CD4-positive, alpha-beta memory T cell (primary cell): ENCODE measurements at regions not wholly inside any gene's neighbourhood (a gene's known extent, or its start where the extent isn't known, plus 50 kb on each side); places are given as distances from the start of the nearest gene placed in this dataset.

Source experiments
- CTCF ChIA-PET: fragments of 350-600 bp; sonication (Branson Sonifier 250); formaldehyde crosslinking; loops from one replicate; lab custom pipeline; 2021; ENCODE audit warnings: inconsistent platforms; ENCODE audit not compliant: partially characterized antibody; lab: Charles Lee
- POLR2A ChIA-PET: fragments of 350-600 bp; sonication (Branson Sonifier 250); formaldehyde crosslinking; loops from one replicate; lab custom pipeline; 2021; ENCODE audit not compliant: partially characterized antibody; lab: Charles Lee
- DNase-seq, 5 donors: peaks; one replicate each; pipeline versions ENCODE4 v3.0.0 to v3.0.0-alpha.2; 2020 to 2022; ENCODE audit warnings: mixed read lengths in 1 of 5
- H3K27ac ChIP-seq: one replicate; pipeline ENCODE4 v1.7.0; 2013; ENCODE audit warnings: low read depth, low read length
- H3K27me3 ChIP-seq: 2 replicates; pipeline ENCODE4 v1.7.0; 2013; ENCODE audit warnings: mild to moderate bottlenecking, low read length, moderate library complexity; ENCODE audit not compliant: insufficient read depth
- H3K36me3 ChIP-seq: 2 replicates; pipeline ENCODE4 v1.7.0; 2013; ENCODE audit warnings: mild to moderate bottlenecking, low read length, moderate library complexity; ENCODE audit not compliant: insufficient read depth
- H3K4me1 ChIP-seq: 2 replicates; pipeline ENCODE4 v1.7.0; 2013; ENCODE audit warnings: mild to moderate bottlenecking, low read length, moderate library complexity; ENCODE audit not compliant: insufficient read depth
- H3K4me3 ChIP-seq, 2 donors: one replicate each; pipeline ENCODE4 v1.7.0; 2013; ENCODE audit warnings: low read length in 2 of 2, mild to moderate bottlenecking in 1 of 2
- H3K9me3 ChIP-seq, 2 donors: one replicate each; pipeline ENCODE4 v1.7.0; 2013; ENCODE audit warnings: low read length in 2 of 2, control low read depth in 1 of 2; ENCODE audit not compliant: control insufficient read depth in 1 of 2
- H3K27ac Mint-ChIP-seq, 7 donors: one replicate each; pipeline ENCODE4 v1.8.0; 2020 to 2021; ENCODE audit warnings: mixed read lengths in 7 of 7, mild to moderate bottlenecking in 6 of 7, inconsistent platforms in 3 of 7, moderate library complexity in 3 of 7
- H3K27me3 Mint-ChIP-seq, 2 donors: one replicate each; pipeline ENCODE4 v1.8.0; 2020 to 2021; ENCODE audit warnings: mixed read lengths in 2 of 2
- H3K36me3 Mint-ChIP-seq, 2 donors: one replicate each; pipeline ENCODE4 v1.8.0; 2020 to 2021; ENCODE audit warnings: mixed read lengths in 2 of 2, inconsistent platforms in 1 of 2, mild to moderate bottlenecking in 1 of 2
- H3K4me1 Mint-ChIP-seq, 4 donors: one replicate each; pipeline ENCODE4 v1.8.0; 2020 to 2021; ENCODE audit warnings: mixed read lengths in 4 of 4, mild to moderate bottlenecking in 1 of 4
- H3K4me3 Mint-ChIP-seq, 8 donors: one replicate each; pipeline ENCODE4 v1.8.0; 2020 to 2021; ENCODE audit warnings: mixed read lengths in 8 of 8, mild to moderate bottlenecking in 7 of 8, moderate library complexity in 6 of 8, inconsistent platforms in 3 of 8
- H3K9me3 Mint-ChIP-seq, 8 donors: one replicate each; pipeline ENCODE4 v1.8.0; 2020 to 2021; ENCODE audit warnings: mixed read lengths in 8 of 8, mild to moderate bottlenecking in 5 of 8, inconsistent platforms in 3 of 8, moderate library complexity in 1 of 8
- intact Hi-C: fragments of 100-400 bp; cut with micrococcal nuclease; formaldehyde crosslinking; loops from one replicate; pipeline ENCODE4 v1.15.1; 2023

DNA sequence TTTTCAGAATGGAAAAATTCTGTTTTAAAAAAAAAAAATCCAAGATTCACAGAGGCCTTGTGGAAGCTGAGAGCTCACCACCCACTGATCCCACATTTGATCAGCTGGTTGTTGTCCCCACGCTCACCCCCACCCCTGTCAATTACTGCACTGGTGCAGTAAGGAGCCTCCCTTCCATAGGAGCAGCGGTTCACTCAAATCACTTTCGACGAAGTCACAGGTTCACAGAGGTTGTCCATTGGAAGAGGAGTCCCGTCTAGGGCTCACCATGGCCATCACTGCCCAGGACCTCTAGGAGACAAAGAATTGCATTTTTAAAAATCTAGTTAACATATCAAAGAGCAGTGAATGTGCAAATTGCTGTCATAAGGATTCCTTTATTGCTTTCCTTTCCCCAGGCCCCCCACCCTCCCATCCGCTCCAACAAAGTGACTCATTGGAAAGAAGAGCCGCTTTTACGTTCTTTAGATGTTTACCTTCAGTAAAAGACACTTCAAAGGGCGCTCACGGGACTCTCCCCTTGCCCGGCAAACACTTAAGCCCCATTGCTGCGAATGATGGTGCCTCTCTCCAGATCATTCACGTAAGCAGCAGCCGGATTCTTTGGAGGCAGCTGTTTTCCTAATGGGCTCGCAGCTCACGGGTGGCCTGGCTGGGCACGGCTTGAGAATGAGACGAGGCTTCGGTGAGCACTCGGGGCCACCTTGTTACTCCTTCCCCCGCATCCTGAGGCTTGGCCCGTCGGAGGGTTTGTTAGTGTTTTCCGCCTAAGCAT, 165.5 kb upstream of the SALL3 start:
- ChIA-PET POLR2A (no interaction called here), CTCF (no interaction called here)
- no peaks in the 10 kb centered on the region for H3K9me3 ChIP-seq
- Mint-ChIP-seq H3K4me3 (no peak overlapping the region), H3K27ac (no peak overlapping the region), H3K9me3 (peaks cover 0 to 5% (median 1%) of the 10 kb centered on the region in 8 donors), H3K36me3 (no peaks in the 10 kb centered on the region), H3K4me1 (peaks cover 0 to 1% (median 0%) of the 10 kb centered on the region in 4 donors), H3K27me3 (peaks cover 5 to 7% of the 10 kb centered on the region in 2 donors)
- no peaks in the 10 kb centered on the region for H3K4me1 ChIP-seq
- H3K27me3 ChIP-seq = no peaks in the 10 kb centered on the region
- no peak for DNase-seq
- H3K4me3 ChIP-seq = no peak overlapping the region
- no peaks in the 10 kb centered on the region for H3K36me3 ChIP-seq
- intact Hi-C loops = no loop called here
- H3K27ac ChIP-seq = no peak overlapping the region

DNA sequence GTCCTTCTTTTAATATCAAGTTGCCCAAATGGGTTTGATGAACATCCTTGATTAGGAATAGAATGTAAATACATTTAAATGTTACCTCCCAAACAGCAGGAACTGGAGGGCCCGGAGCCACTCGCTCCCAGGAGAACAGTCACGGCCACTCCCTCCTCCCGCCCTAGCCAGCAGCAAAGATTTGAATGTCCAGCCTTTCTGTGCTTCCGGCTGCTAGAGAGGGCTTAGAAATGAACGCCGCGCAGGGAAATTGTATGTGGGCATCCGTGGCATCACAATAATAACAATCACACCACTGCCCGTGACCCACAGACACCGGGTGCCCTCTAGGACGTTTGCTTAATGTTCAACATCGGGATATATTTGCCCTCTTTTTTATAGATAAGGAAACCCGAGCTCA, 164.9 kb upstream of the SALL3 start:
- Mint-ChIP-seq H3K4me1 (peaks cover 0 to 1% (median 0%) of the 10 kb centered on the region in 4 donors), H3K4me3 (no peak overlapping the region), H3K36me3 (no peaks in the 10 kb centered on the region), H3K27me3 (peaks cover 5 to 7% of the 10 kb centered on the region in 2 donors), H3K27ac (no peak overlapping the region), H3K9me3 (peaks cover 0 to 4% (median 1%) of the 10 kb centered on the region in 8 donors)
- Histone ChIP-seq H3K27me3 (no peaks in the 10 kb centered on the region), H3K9me3 (no peaks in the 10 kb centered on the region), H3K4me3 (no peak overlapping the region), H3K36me3 (no peaks in the 10 kb centered on the region), H3K27ac (no peak overlapping the region), H3K4me1 (no peaks in the 10 kb centered on the region)
- DNase-seq = no peak
- ChIA-PET CTCF (no interaction called here), POLR2A (no interaction called here)
- intact Hi-C loops = no loop called here

- Histone ChIP-seq H3K36me3 (no peaks in the 10 kb centered on the region), H3K4me3 (no peak overlapping the region), H3K27me3 (no peaks in the 10 kb centered on the region), H3K4me1 (no peaks in the 10 kb centered on the region), H3K27ac (no peak overlapping the region), H3K9me3 (no peaks in the 10 kb centered on the region)
- H3K36me3 Mint-ChIP-seq = no peaks in the 10 kb centered on the region
- H3K27me3 Mint-ChIP-seq = peaks cover 5 to 7% of the 10 kb centered on the region in 2 donors
- H3K4me1 Mint-ChIP-seq = peaks cover 0 to 1% (median 0%) of the 10 kb centered on the region in 4 donors
- ChIA-PET POLR2A (no interaction called here), CTCF (no interaction called here)
- no peak overlapping the region for H3K4me3 Mint-ChIP-seq
- no peak for DNase-seq
- no peak overlapping the region for H3K27ac Mint-ChIP-seq
- H3K9me3 Mint-ChIP-seq = peaks cover 0 to 3% (median 0%) of the 10 kb centered on the region in 8 donors
- intact Hi-C loops = no loop called here
These were observed 163.5 kb upstream of the SALL3 start for GRCh38 chr18:78816114-78816513.

GRCh38 chr18:78816916-78817315, 162.7 kb upstream of the SALL3 start:
- no peak overlapping the region for H3K27ac Mint-ChIP-seq
- Histone ChIP-seq H3K27ac (no peak overlapping the region), H3K4me1 (no peaks in the 10 kb centered on the region), H3K27me3 (no peaks in the 10 kb centered on the region), H3K36me3 (no peaks in the 10 kb centered on the region), H3K4me3 (no peak overlapping the region), H3K9me3 (no peaks in the 10 kb centered on the region)
- no peak overlapping the region for H3K4me3 Mint-ChIP-seq
- no peak for DNase-seq
- H3K36me3 Mint-ChIP-seq = no peaks in the 10 kb centered on the region
- peaks cover 0 to 1% (median 0%) of the 10 kb centered on the region in 4 donors for H3K4me1 Mint-ChIP-seq
- peaks cover 0 to 3% (median 0%) of the 10 kb centered on the region in 8 donors for H3K9me3 Mint-ChIP-seq
- intact Hi-C loops = no loop called here
- ChIA-PET CTCF (no interaction called here), POLR2A (no interaction called here)
- peaks cover 5 to 7% of the 10 kb centered on the region in 2 donors for H3K27me3 Mint-ChIP-seq

DNA sequence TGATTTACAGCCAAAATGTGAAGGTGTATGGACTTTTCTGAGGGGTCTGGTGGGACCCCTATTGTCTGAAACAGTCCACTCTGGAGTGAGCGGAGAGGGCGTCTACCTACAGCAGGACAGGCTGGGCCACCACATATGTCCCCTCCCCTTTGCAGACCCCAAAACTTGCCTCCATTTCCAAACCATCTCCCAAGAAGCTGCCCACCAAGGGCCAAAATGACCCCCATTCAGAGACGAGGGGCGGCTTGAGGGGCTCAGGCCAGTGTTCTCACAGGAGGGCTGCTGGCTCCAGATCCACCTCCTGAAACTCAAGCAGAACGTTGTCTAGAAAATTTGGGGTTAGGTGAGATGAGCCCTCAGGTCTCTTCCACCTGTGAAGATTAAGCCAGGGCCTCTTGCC, 161.1 kb upstream of the SALL3 start:
- DNase-seq = no peak
- H3K36me3 ChIP-seq = no peaks in the 10 kb centered on the region
- H3K27me3 ChIP-seq = no peaks in the 10 kb centered on the region
- POLR2A ChIA-PET = no interaction called here
- Mint-ChIP-seq H3K9me3 (peaks cover 0 to 3% (median 0%) of the 10 kb centered on the region in 8 donors), H3K4me1 (peaks cover 0 to 1% (median 0%) of the 10 kb centered on the region in 4 donors), H3K27me3 (peaks cover 4% of the 10 kb centered on the region in 2 donors), H3K4me3 (no peak overlapping the region), H3K36me3 (no peaks in the 10 kb centered on the region), H3K27ac (no peak overlapping the region)
- H3K4me1 ChIP-seq = no peaks in the 10 kb centered on the region
- no peak overlapping the region for H3K4me3 ChIP-seq
- no peaks in the 10 kb centered on the region for H3K9me3 ChIP-seq
- intact Hi-C loops = no loop called here
- H3K27ac ChIP-seq = no peak overlapping the region
- CTCF ChIA-PET = no interaction called here

DNA sequence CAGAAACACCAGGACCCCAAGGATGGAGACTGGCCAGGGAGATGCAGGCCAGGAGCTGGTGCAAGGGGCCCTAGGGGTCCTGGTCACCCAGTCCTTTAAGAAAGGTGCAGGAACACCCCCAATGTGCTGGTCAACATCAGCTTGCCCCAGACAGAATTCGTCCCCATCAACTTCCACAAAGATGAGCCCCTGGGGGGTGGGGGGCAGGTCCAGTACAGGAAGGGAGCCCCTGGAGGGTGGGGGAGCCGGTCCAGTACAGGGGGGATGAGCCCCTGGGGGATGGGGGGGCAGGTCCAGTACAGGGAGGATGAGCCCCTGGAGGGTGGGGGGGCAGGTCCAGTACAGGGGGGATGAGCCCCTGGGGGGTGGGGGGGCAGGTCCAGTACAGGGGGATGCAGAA, 160.7 kb upstream of the SALL3 start:
- no peak overlapping the region for H3K4me3 ChIP-seq
- H3K9me3 ChIP-seq = no peaks in the 10 kb centered on the region
- H3K4me1 ChIP-seq = no peaks in the 10 kb centered on the region
- intact Hi-C loops = no loop called here
- Mint-ChIP-seq H3K27ac (no peak overlapping the region), H3K9me3 (peaks cover 0 to 3% (median 0%) of the 10 kb centered on the region in 8 donors), H3K36me3 (no peaks in the 10 kb centered on the region), H3K4me1 (peaks cover 0 to 1% (median 0%) of the 10 kb centered on the region in 4 donors), H3K4me3 (no peak overlapping the region), H3K27me3 (peaks cover 2 to 3% of the 10 kb centered on the region in 2 donors)
- no peak for DNase-seq
- no peak overlapping the region for H3K27ac ChIP-seq
- CTCF ChIA-PET = no interaction called here
- POLR2A ChIA-PET = no interaction called here
- H3K27me3 ChIP-seq = no peaks in the 10 kb centered on the region
- no peaks in the 10 kb centered on the region for H3K36me3 ChIP-seq

GRCh38 chr18:78820161-78820834, 159.3 kb upstream of the SALL3 start:
- intact Hi-C loops = no loop called here
- Mint-ChIP-seq H3K4me1 (peaks cover 0 to 1% (median 0%) of the 10 kb centered on the region in 4 donors), H3K9me3 (peaks cover 0 to 3% (median 0%) of the 10 kb centered on the region in 8 donors), H3K36me3 (no peaks in the 10 kb centered on the region), H3K27ac (no peak overlapping the region), H3K4me3 (no peak overlapping the region), H3K27me3 (peaks cover 2 to 3% of the 10 kb centered on the region in 2 donors)
- DNase-seq = no peak
- ChIA-PET CTCF (no interaction called here), POLR2A (no interaction called here)
- H3K4me3 ChIP-seq = no peak overlapping the region
- no peaks in the 10 kb centered on the region for H3K27me3 ChIP-seq
- H3K27ac ChIP-seq = no peak overlapping the region
- no peaks in the 10 kb centered on the region for H3K36me3 ChIP-seq
- H3K9me3 ChIP-seq = no peaks in the 10 kb centered on the region
- no peaks in the 10 kb centered on the region for H3K4me1 ChIP-seq
